ENCODE measurements at regions not wholly inside any gene's neighbourhood (a gene's known extent, or its start where the extent isn't known, plus 50 kb on each side); places are given as distances from the start of the nearest gene placed in this dataset.

DNA sequence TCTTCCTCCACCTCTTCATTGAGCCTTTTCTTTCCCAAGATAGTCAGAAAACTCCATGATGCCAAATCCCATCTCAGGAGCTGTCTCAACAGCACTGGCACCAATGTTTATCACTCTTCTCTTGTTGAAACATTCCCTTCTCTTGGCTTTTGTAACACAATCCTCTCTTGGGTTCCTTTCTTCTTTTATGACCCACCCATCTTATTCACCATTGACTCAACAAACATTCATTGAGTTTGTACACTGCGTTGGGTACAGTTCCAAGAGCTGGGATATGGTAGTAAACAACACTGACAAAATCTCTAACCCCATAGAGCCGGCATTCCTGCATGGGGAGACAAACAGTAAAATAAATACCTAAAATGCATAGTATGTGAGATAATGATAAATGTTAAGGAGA is 577.5 kb downstream of the INHBA start:
- no peaks in the 10 kb centered on the region for H3K9me3 Mint-ChIP-seq
- POLR2A ChIA-PET, result no interaction called here
- intact Hi-C loops (cut with DNase I, micrococcal nuclease), result no loop called here
- no peaks in the 10 kb centered on the region for H3K27me3 Mint-ChIP-seq
- H3K4me1 ChIP-seq (ENCODE audit: insufficient read depth, low read length), result no peaks in the 10 kb centered on the region
- H3K4me3 Mint-ChIP-seq, result no peak overlapping the region
- H3K27me3 ChIP-seq (ENCODE audit: control insufficient read depth in 1 of 2, insufficient read depth in 2 of 2, low read length in 2 of 2), result no peaks in the 10 kb centered on the region
- ATAC-seq (ENCODE audit: poor library complexity) (no peak), DNase-seq (no peak)
- peaks cover 0 to 9% of the 10 kb centered on the region in 2 experiments for H3K9me3 ChIP-seq (ENCODE audit: control insufficient read depth in 1 of 2, insufficient read depth in 1 of 2, low read length in 2 of 2)
- H3K36me3 ChIP-seq (ENCODE audit: insufficient read depth, low read length), result no peaks in the 10 kb centered on the region
- TF ChIP-seq, protein P1, sequence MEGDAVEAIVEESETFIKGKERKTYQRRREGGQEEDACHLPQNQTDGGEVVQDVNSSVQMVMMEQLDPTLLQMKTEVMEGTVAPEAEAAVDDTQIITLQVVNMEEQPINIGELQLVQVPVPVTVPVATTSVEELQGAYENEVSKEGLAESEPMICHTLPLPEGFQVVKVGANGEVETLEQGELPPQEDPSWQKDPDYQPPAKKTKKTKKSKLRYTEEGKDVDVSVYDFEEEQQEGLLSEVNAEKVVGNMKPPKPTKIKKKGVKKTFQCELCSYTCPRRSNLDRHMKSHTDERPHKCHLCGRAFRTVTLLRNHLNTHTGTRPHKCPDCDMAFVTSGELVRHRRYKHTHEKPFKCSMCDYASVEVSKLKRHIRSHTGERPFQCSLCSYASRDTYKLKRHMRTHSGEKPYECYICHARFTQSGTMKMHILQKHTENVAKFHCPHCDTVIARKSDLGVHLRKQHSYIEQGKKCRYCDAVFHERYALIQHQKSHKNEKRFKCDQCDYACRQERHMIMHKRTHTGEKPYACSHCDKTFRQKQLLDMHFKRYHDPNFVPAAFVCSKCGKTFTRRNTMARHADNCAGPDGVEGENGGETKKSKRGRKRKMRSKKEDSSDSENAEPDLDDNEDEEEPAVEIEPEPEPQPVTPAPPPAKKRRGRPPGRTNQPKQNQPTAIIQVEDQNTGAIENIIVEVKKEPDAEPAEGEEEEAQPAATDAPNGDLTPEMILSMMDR (IDR thresholded peaks at IDR 0.05), result no peak
- no peaks in the 10 kb centered on the region for H3K36me3 Mint-ChIP-seq (ENCODE audit: low read depth)
- H3K4me1 Mint-ChIP-seq (ENCODE audit: low read depth), result no peaks in the 10 kb centered on the region
- no peak overlapping the region for H3K4me3 ChIP-seq (ENCODE audit: low read length)
- no peak overlapping the region for H3K27ac ChIP-seq (ENCODE audit: low read depth in 1 of 2, low read length in 2 of 2)
- no peak overlapping the region for H3K27ac Mint-ChIP-seq
- CTCF ChIA-PET, result no interaction called here

DNA sequence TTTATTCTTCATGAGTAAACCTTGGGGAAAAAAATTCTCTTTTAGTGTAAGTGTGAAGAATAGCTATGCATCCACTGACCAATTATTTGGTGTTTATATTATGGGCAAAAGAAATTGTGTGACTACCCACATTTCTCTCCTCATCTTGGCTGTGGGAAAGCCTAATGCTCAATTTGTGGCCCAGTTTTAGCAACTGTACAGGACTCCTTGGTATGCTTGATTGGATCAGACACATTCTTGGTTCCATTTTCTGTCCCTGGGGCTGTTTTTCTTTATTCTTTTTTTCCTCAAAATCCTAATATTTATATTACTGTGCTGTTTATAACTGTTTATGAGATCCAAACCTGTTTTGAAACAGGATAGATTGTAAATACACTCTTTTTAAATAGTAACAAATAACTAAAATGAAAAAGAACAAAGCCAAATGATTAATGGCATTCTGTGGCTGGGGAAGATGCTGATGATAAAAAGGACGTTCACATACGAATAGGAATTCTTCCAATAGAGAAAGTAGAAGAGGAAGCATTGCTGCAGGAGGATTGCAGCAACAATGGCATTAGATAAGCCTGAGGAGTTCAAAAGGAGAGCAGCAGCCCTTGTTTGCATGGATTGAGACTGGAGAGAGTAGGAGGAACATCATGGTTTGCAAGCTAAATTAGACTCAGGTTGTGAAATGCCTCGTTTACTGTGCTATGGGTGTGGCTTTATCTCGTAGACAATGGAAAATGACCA is 580.5 kb downstream of the INHBA start:
- TF ChIP-seq, protein P1 (IDR thresholded peaks at IDR 0.05), result no peak
- no peak for DNase-seq
- Histone ChIP-seq H3K36me3 (ENCODE audit: insufficient read depth, low read length) (no peaks in the 10 kb centered on the region), H3K27ac (ENCODE audit: low read depth in 1 of 2, low read length in 2 of 2) (no peak overlapping the region), H3K4me1 (ENCODE audit: insufficient read depth, low read length) (no peaks in the 10 kb centered on the region), H3K4me3 (ENCODE audit: low read length) (no peak overlapping the region), H3K27me3 (ENCODE audit: control insufficient read depth in 1 of 2, insufficient read depth in 2 of 2, low read length in 2 of 2) (no peaks in the 10 kb centered on the region), H3K9me3 (ENCODE audit: control insufficient read depth in 1 of 2, insufficient read depth in 1 of 2, low read length in 2 of 2) (peaks cover 0 to 7% of the 10 kb centered on the region in 2 experiments)
- H3K4me3 Mint-ChIP-seq, result no peak overlapping the region
- no peak overlapping the region for H3K27ac Mint-ChIP-seq
- no peaks in the 10 kb centered on the region for H3K4me1 Mint-ChIP-seq (ENCODE audit: low read depth)
- no peaks in the 10 kb centered on the region for H3K27me3 Mint-ChIP-seq
- no peaks in the 10 kb centered on the region for H3K9me3 Mint-ChIP-seq
- H3K36me3 Mint-ChIP-seq (ENCODE audit: low read depth), result no peaks in the 10 kb centered on the region
- no peak for ATAC-seq (ENCODE audit: poor library complexity)
- intact Hi-C loops (cut with DNase I, micrococcal nuclease), result no loop called here
- CTCF ChIA-PET, result no interaction called here
- POLR2A ChIA-PET, result no interaction called here

DNA sequence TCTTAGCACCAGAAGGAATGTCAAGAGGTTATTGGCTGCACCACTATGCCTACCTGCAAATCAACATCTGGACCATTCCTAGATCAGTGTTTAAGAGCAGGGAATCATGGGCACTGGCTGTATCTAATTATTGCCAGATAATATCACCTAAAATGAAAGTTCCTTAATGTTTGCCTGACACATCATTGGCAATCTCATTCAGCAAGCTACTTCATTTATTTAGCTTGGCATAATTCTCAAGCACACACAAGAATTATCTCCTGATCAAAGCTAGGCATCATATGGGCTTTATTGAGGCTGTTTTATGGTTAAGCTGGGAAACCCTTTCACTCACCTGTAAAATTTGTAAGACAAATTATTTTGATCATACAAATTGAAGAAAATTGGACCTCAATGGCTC is 581.7 kb downstream of the INHBA start:
- DNase-seq, result no peak
- Histone ChIP-seq H3K36me3 (ENCODE audit: insufficient read depth, low read length) (no peaks in the 10 kb centered on the region), H3K27me3 (ENCODE audit: control insufficient read depth in 1 of 2, insufficient read depth in 2 of 2, low read length in 2 of 2) (no peaks in the 10 kb centered on the region), H3K4me1 (ENCODE audit: insufficient read depth, low read length) (no peaks in the 10 kb centered on the region), H3K27ac (ENCODE audit: low read depth in 1 of 2, low read length in 2 of 2) (no peak overlapping the region), H3K4me3 (ENCODE audit: low read length) (no peak overlapping the region), H3K9me3 (ENCODE audit: control insufficient read depth in 1 of 2, insufficient read depth in 1 of 2, low read length in 2 of 2) (peaks cover 0 to 7% of the 10 kb centered on the region in 2 experiments)
- Mint-ChIP-seq H3K9me3 (no peaks in the 10 kb centered on the region), H3K4me3 (no peak overlapping the region), H3K27me3 (no peaks in the 10 kb centered on the region), H3K4me1 (ENCODE audit: low read depth) (no peaks in the 10 kb centered on the region), H3K27ac (no peak overlapping the region), H3K36me3 (ENCODE audit: low read depth) (no peaks in the 10 kb centered on the region)
- ChIA-PET POLR2A (no interaction called here), CTCF (no interaction called here)
- TF ChIP-seq, protein P1 (IDR thresholded peaks at IDR 0.05), result no peak
- ATAC-seq (ENCODE audit: poor library complexity), result no peak
- intact Hi-C loops (cut with DNase I, micrococcal nuclease), result no loop called here
